OCI-LY7 (cell line): ENCODE measurements at regions not wholly inside any gene's neighbourhood (a gene's known extent, or its start where the extent isn't known, plus 50 kb on each side); places are given as distances from the start of the nearest gene placed in this dataset.

Experiments used
- BruUV-seq: library from RNA; stranded (reverse); fragments of 400-500 nt; replicated peaks from 2 replicates; lab custom pipeline; 2021; lab: Mats Ljungman, UMichigan
- CTCF ChIA-PET: fragments of 300-600 bp; sonication (Branson Sonifier 250); formaldehyde crosslinking; loops from one replicate; lab custom pipeline; 2022; ENCODE audit warnings: antibody characterized with exemption; ENCODE audit not compliant: unreplicated experiment; lab: Charles Lee
- POLR2A ChIA-PET: fragments of 300-600 bp; sonication (Branson Sonifier 250); formaldehyde crosslinking; loops from one replicate; lab custom pipeline; 2022; ENCODE audit warnings: antibody characterized with exemption; lab: Charles Lee
- DNase-seq: peaks from one replicate; pipeline ENCODE4 v3.0.0-alpha.2; 2015; ENCODE audit warnings: low spot score
- H2AFZ ChIP-seq: fragments of 200-600 bp; sonication (generic), shearing (Covaris generic); 2 replicates; pipeline ENCODE4 v1.6.1; 2014; ENCODE audit warnings: mild to moderate bottlenecking, antibody characterized with exemption, low read length, moderate library complexity
- H3K27ac ChIP-seq: fragments of 200-600 bp; sonication (generic); 2 replicates; pipeline ENCODE4 v1.5.1; 2014; ENCODE audit warnings: mixed run types, low read depth, mild to moderate bottlenecking, moderate library complexity, low read length, inconsistent platforms; ENCODE audit not compliant: poor library complexity, severe bottlenecking
- H3K36me3 ChIP-seq: fragments of 200-600 bp; sonication (generic); 2 replicates; pipeline ENCODE4 v1.6.1; 2014; ENCODE audit warnings: mild to moderate bottlenecking, antibody characterized with exemption, low read length, moderate library complexity, mixed read lengths; ENCODE audit not compliant: insufficient read depth
- H3K4me1 ChIP-seq: fragments of 200-600 bp; sonication (generic); 2 replicates; pipeline ENCODE4 v1.5.1; 2014; ENCODE audit warnings: mild to moderate bottlenecking, low read length; ENCODE audit not compliant: insufficient read depth, poor library complexity, severe bottlenecking
- H3K4me2 ChIP-seq: fragments of 200-600 bp; sonication (generic); 2 replicates; pipeline ENCODE4 v1.6.1; 2014; ENCODE audit warnings: mild to moderate bottlenecking, low read length
- H3K4me3 ChIP-seq: fragments of 200-600 bp; sonication (generic); 2 replicates; pipeline ENCODE4 v1.5.1; 2014; ENCODE audit warnings: mild to moderate bottlenecking, low read depth, low read length; ENCODE audit not compliant: poor library complexity, severe bottlenecking
- H3K79me2 ChIP-seq: fragments of 200-600 bp; sonication (generic); 2 replicates; pipeline ENCODE4 v1.6.1; 2016; ENCODE audit warnings: low read depth, mild to moderate bottlenecking, low read length, moderate library complexity, mixed read lengths; ENCODE audit not compliant: insufficient read depth
- H3K9me2 ChIP-seq: fragments of 200-600 bp; sonication (generic); 2 replicates; pipeline ENCODE4 v1.6.1; 2016; ENCODE audit warnings: mild to moderate bottlenecking, low read length, mixed read lengths; ENCODE audit not compliant: insufficient read depth
- H3K9me3 ChIP-seq: fragments of 200-600 bp; sonication (generic); 2 replicates; pipeline ENCODE4 v1.6.1; 2014; ENCODE audit warnings: mild to moderate bottlenecking, mixed run types, low read length, mixed read lengths
- H4K20me1 ChIP-seq: fragments of 200-600 bp; sonication (generic); 2 replicates; pipeline ENCODE4 v1.6.1; 2014; ENCODE audit warnings: mild to moderate bottlenecking, antibody characterized with exemption, low read length, moderate library complexity, mixed read lengths; ENCODE audit not compliant: insufficient read depth
- CTCF ChIP-seq: fragments of 200-600 bp; sonication (generic); conservative IDR thresholded peaks from 2 replicates; pipeline ENCODE4 v1.5.1; 2014; ENCODE audit warnings: mild to moderate bottlenecking, antibody characterized with exemption, low read length, moderate library complexity, mixed read lengths
- EZH2phosphoT487 ChIP-seq: fragments of 200-600 bp; sonication (generic); IDR thresholded peaks from 2 replicates; pipeline ENCODE4 v1.6.1; 2018; ENCODE audit warnings: low read depth, borderline replicate concordance, mild to moderate bottlenecking, mixed run types, antibody characterized with exemption, low read length, moderate library complexity, mixed read lengths
- intact Hi-C: fragments of 100-400 bp; cut with micrococcal nuclease; formaldehyde crosslinking; loops from one replicate; pipeline ENCODE4 v1.10.0; 2022; ENCODE audit not compliant: unreplicated experiment

DNA sequence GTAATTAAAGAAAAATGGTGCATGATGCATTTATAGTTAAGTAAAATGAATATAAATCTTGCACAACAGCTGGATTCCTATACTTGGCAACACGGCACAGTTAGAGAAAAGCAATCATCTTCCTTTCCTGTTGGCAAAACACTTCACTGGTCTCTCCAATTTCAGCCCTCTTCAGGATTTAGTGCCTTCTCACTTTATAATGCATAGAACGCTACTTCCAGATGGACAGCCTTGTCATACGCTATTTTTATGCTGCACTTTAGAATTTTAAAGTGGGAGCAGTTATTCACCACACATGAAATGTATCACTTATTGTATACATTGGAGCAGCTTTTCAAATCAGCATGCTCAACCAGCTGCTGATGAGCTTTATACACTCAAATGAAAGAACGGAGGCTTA is 194.4 kb upstream of the GBE1 start:
- no peaks in the 10 kb centered on the region for H4K20me1 ChIP-seq
- H3K9me3 ChIP-seq, result no peaks in the 10 kb centered on the region
- no peaks in the 10 kb centered on the region for H3K9me2 ChIP-seq
- no peaks in the 10 kb centered on the region for H3K4me1 ChIP-seq
- H2AFZ ChIP-seq, result no peak overlapping the region
- TF ChIP-seq CTCF (no peak), EZH2phosphoT487 (no peak)
- H3K79me2 ChIP-seq, result no peaks in the 10 kb centered on the region
- ChIA-PET POLR2A (interaction anchor here (0.7 kb wide), 1 partner anchor 766 kb away, joined by 3 read pairs; no protein-coding TSS in a partner anchor), CTCF (interaction anchor here (0.5 kb wide), 1 partner anchor 46 kb away, joined by 3 read pairs; no protein-coding TSS in a partner anchor)
- intact Hi-C loops, result no loop called here
- DNase-seq, result no peak
- H3K4me2 ChIP-seq, result no peak overlapping the region
- H3K36me3 ChIP-seq, result no peaks in the 10 kb centered on the region
- no TSS peak for BruUV-seq
- no peak overlapping the region for H3K4me3 ChIP-seq
- H3K27ac ChIP-seq, result no peak overlapping the region

DNA sequence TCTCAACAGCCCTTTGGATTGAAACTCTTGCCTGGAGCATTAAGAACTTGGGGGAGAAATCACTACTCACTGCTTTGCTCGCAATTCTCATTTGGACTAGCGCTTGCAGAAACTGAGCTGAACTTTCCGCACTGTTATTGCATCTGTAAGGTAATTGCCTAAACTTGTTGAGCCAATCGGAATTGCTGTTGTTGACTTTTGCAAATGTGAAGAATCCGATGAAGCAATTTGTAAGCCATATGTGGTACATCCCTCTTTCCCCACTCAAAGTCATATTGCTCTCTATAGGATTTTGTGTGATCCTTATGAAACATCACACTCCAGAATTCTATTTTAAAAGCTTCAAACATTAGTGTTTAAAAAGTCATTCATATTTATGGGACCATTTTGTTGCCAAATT is 191.7 kb upstream of the GBE1 start:
- BruUV-seq, result no TSS peak
- ChIA-PET CTCF (no interaction called here), POLR2A (no interaction called here)
- Histone ChIP-seq H2AFZ (no peak overlapping the region), H3K27ac (no peak overlapping the region), H3K4me2 (no peak overlapping the region), H4K20me1 (no peaks in the 10 kb centered on the region), H3K36me3 (no peaks in the 10 kb centered on the region), H3K4me1 (no peaks in the 10 kb centered on the region), H3K4me3 (no peak overlapping the region), H3K9me2 (no peaks in the 10 kb centered on the region), H3K9me3 (no peaks in the 10 kb centered on the region), H3K79me2 (no peaks in the 10 kb centered on the region)
- no peak for TF ChIP-seq EZH2phosphoT487
- TF ChIP-seq CTCF, result no peak
- DNase-seq, result no peak
- intact Hi-C loops, result no loop called here

DNA sequence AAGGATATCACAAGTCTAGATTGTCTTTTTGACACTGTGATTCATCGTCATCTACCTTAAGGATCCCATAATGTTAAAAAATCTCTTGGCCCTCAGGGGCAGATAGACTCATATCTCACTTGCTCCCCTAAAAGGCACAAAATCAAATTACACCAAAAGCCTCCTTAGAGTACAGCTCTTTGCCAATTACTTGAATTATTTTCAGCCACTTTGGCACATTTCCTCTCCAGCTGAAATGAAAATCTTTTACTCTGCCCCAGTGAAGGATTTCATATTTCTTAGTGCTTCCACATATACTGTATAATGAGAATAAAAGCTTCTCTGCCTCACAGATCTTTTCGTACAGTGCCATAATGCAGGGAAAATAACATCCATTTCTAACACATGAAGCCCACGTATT is 190.7 kb upstream of the GBE1 start:
- CTCF ChIA-PET, result no interaction called here
- no TSS peak for BruUV-seq
- TF ChIP-seq CTCF, result no peak
- no peak for TF ChIP-seq EZH2phosphoT487
- H3K4me1 ChIP-seq, result no peaks in the 10 kb centered on the region
- H3K9me2 ChIP-seq, result no peaks in the 10 kb centered on the region
- no peak overlapping the region for H3K4me2 ChIP-seq
- intact Hi-C loops, result no loop called here
- H3K27ac ChIP-seq, result no peak overlapping the region
- H3K36me3 ChIP-seq, result no peaks in the 10 kb centered on the region
- no peak for DNase-seq
- H3K4me3 ChIP-seq, result no peak overlapping the region
- H2AFZ ChIP-seq, result no peak overlapping the region
- no peaks in the 10 kb centered on the region for H3K79me2 ChIP-seq
- no peaks in the 10 kb centered on the region for H3K9me3 ChIP-seq
- no peaks in the 10 kb centered on the region for H4K20me1 ChIP-seq
- POLR2A ChIA-PET, result no interaction called here
